ENCODE measurements at regions not wholly inside any gene's neighbourhood (a gene's known extent, or its start where the extent isn't known, plus 50 kb on each side); places are given as distances from the start of the nearest gene placed in this dataset.

GRCh38 chr5:171629628-171630349 is 155.8 kb upstream of the SMIM23 start:
- DNase-seq (ENCODE audit: low spot score): peak; percentile 76

DNA sequence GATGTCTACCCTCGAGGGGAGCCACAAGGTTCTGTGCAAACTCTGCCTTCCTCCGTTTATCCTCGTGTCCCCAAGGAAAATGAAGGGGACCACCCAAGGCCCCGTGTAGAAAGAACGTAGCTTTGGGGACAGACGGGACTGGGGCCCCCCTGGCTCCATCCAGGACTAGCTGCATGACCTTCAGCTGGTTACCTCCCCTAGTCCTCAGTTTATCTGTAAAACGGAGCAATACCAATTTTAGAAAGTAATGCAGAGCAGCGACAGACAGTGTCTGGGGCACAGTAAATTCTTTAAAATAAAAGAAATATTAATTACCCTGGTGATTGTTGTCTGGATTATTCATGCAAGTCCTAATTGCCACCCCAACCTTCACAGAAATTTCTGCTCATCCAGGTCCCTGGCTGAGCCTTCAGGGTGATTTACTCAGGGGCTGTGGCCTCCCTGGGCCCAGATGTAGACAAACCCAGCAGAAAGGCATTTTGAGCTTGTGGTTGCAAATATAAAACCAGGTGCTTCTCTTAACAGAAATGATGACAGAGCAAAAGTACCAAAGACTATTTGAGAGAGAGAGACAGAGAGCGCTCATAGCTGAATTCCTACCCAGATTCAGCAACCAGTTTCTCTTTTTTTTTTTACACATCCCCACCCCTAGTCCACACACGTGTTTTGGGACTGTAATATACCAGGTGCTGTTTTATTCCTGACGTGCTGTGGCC is 155.1 kb upstream of the SMIM23 start:
- DNase-seq (ENCODE audit: low spot score): no peak

DNA sequence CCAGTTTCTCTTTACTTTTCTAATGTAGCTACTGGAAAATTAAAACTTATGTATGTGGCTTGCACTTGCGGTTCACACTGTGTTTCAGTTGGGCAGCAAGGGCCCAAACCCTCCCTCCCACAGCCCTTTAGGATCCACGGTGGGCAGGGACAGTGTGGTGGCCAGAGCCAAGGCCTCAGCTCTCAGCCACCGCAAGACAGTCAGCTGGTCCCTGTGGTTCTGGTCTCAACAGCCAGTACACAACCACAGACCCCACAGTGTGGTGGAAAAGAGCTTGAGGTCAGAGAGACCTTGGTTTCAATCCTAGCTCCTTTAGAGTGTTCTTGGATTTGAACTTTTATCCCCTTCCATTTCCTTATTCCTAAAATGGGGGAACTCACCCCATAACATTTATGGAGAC is 153.0 kb upstream of the SMIM23 start:
- no peak for DNase-seq (ENCODE audit: low spot score)

DNA sequence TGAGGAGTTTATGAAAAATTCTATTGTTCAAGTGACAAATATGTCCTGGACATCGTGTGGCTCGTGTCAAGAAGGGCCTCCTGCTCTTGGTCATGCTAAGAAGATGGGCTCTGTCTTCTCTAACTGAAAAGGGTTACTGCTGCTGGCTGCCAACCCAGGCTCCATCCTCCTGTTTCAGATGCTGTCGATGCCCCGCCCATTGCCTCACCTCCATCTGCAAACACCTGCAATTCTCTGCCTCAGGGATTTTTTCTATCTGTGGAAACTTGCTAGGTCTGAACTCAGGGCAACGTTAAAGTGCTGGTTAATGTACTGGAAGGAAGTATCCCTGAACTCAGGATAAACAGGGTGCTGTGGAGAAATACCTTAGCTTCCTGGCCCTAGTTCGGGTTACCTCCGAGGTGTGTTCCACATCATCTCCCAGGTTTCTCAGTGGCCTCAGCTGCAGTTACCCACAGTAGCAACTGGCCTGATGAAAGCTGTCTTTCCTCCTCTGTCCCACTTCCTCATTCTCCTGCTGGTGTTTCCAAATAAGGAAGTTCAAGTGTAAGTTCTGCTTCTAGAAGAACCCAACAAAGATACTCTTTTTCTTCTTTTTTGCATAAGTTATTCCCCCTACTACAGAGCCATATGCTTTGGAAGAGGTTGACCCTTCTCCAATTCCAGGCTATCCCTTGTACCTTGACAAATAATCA is 151.7 kb upstream of the SMIM23 start:
- no peak for DNase-seq (ENCODE audit: low spot score)

- DNase-seq (ENCODE audit: low spot score): no peak
These were observed 151.1 kb upstream of the SMIM23 start for GRCh38 chr5:171634511-171634910.

DNA sequence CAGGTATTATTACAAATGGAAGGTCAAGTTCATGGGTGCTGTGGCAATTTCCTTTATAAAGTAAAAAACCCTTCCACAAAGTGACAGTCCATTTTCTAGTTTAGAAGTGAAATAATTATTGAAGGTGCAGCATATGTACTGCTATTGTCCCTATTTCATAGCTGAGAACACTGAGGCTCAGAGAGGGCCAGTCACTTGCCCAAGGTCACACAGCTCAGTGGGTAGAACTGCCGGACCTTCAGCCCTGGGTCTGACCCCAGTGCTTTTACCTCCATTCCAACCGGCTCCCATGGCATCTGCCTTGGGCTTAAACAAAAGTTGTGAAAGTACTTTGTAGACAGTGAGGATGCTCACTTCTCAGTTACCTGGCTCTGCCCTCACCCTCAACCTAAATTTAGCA is 150.6 kb upstream of the SMIM23 start:
- DNase-seq (ENCODE audit: low spot score): no peak

DNA sequence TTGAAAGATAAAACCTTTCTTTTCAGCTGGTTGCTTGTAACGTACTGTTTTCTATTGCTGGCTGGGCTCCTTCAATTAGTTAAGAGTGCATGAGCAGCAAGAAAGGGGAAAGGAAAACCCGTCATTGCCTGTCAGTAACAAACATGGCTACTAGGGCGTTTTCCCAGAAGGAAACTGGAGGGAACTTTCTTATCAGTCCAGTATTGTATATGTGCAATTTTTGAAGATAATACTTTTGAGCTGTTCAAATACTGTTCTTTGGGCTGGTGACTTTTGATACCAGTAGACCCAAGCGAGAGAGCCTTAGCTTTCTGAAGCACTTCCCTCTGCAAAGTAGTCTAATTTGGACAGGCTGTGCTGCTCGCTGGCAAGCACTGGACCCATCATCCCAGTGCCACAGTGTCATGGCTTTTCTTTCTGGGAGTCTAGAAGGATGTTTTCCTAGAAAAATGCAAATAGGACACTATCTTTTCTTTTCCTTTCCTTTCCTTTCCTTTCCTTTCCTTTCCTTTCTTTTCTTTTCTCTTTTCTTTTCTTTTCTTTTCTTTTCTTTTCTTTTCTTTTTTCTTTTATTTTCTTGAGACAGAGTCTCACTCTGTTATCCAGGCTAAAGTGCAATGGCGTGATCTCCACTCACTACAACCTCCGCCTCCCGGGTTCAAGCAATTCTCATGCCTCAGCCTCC is 149.9 kb upstream of the SMIM23 start:
- DNase-seq (ENCODE audit: low spot score): no peak

DNA sequence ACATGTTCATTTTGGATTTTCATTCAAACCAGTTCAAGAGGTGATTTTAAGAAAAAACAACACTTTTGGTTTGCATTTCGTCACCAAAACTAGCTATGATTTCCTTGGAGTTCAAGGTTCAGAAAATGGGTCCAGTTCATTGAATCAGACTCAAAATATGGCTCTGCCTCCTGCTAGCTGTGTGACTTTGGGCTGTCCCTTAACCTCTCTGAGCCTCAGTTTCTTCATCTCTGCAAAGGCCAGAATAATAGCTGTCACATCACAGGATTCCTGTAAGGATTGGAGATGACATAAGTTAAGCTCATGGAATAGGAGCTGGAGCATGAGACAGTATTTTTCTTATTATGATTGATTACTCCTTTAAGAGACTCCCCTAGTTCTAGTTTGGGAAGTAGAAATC is 147.8 kb upstream of the SMIM23 start:
- DNase-seq (ENCODE audit: low spot score): no peak

DNA sequence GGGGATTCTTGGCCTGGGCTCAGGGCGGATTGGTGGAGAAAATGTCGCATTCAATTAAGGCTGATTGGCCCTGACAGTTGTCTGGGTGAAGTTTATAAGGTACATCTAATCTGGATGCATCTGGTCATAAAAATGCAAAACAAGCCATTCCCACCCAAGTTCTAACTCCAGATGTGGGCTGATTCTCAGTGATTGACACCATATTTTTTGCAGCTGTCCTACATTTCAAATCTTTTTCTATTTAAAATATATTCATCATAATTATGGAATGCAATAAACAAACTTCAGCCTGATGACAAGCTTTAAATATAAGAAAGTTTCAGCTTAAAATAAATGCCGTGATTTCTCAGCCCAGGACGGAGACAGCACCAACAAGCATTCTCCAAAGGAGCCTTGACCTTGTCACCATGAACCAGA is 146.4 kb upstream of the SMIM23 start:
- DNase-seq (ENCODE audit: low spot score): no peak

GRCh38 chr5:171639966-171640365 is 145.7 kb upstream of the SMIM23 start:
- no peak for DNase-seq (ENCODE audit: low spot score)

- no peak for DNase-seq (ENCODE audit: low spot score)
These were observed 145.1 kb upstream of the SMIM23 start for GRCh38 chr5:171640480-171640879.

- no peak for DNase-seq (ENCODE audit: low spot score)
These were observed 143.7 kb upstream of the SMIM23 start for GRCh38 chr5:171641891-171642290.

- DNase-seq (ENCODE audit: low spot score): no peak
These were observed 142.7 kb upstream of the SMIM23 start for GRCh38 chr5:171642894-171643293.

GRCh38 chr5:171644536-171644935 is 141.1 kb upstream of the SMIM23 start:
- DNase-seq (ENCODE audit: low spot score): no peak

DNA sequence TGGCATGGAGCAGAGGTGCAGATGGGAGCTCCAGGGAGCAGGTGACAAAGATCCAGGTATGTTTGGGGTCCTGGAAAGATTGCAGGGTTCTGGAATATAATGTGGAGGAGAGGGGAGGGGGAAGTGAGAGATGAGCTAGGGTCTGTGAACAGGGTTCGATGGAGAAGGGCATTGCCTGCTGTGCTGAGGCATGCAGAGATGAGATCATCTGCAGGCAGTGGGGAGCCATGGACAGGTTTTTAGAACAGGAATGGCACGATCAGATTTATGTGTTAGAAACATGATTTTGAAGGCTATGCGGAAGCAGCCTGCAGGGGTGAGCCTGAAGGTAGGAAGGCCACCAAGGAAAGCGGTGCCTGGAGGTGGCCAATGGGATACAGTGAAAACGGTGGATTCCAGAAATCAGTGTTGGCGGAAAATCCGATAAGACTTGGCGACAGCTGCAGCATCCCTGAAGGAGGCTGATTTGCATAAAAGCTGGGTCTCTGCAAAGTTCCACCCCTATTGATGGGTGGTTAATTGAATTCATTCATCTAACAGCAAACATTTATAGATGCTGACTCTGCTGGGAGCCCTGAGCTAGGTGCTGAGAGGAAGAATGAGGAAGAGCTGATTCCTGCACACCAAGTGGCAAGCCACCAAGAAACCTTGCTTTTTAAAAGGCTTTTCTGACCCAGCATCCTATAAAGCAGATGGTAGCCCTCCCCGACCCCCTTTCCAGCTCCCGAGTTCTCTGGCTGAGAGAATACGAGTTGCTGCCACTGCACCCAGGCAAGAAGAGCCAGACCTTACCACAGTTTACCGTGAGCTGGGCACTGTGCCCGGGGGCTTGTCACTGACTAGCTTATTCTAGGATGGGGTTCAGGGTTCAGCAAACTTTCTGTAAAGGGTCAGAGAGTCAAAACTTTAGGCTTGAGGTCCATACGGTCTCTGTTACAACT is 139.2 kb upstream of the SMIM23 start:
- no peak for DNase-seq (ENCODE audit: low spot score)

- DNase-seq (ENCODE audit: low spot score): peak; percentile 67
These were observed 138.3 kb upstream of the SMIM23 start for GRCh38 chr5:171647043-171647903.

DNA sequence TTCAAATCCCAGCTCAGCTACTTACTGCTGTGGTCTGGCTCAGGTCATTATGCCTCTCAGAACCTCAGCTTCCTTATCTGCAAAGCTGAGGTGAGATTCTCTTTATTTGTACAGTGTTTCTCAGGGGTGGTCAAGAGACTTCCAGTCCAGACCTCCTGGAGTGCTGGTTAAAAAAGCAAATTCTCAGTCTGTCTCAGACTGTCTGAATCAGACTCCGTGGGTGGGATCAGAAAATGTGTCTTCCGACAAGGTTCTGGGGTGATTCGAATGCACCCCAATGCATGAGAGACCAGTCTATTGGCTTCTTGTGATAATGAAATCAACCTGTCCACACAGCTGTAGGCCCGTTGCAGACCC is 137.7 kb upstream of the SMIM23 start:
- no peak for DNase-seq (ENCODE audit: low spot score)

GRCh38 chr5:171648279-171649074 is 137.1 kb upstream of the SMIM23 start:
- no peak for DNase-seq (ENCODE audit: low spot score)

- no peak for DNase-seq (ENCODE audit: low spot score)
These were observed 136.6 kb upstream of the SMIM23 start for GRCh38 chr5:171649075-171649401.

GRCh38 chr5:171650597-171650996 is 135.0 kb upstream of the SMIM23 start:
- no peak for DNase-seq (ENCODE audit: low spot score)

Measured in AG08396 (cell line).